Mucosa of stomach (tissue), 1 donor: ENCODE measurements at regions not wholly inside any gene's neighbourhood (a gene's known extent, or its start where the extent isn't known, plus 50 kb on each side); places are given as distances from the start of the nearest gene placed in this dataset.

Experiments used
- H3K27me3 ChIP-seq: one replicate; pipeline ENCODE4 v1.7.0; 2013; ENCODE audit warnings: mild to moderate bottlenecking, low read length; ENCODE audit not compliant: control insufficient read depth, insufficient read depth
- H3K36me3 ChIP-seq: one replicate; pipeline ENCODE4 v1.7.0; 2013; ENCODE audit warnings: low read length; ENCODE audit not compliant: control insufficient read depth, insufficient read depth
- H3K4me1 ChIP-seq: one replicate; pipeline ENCODE4 v1.7.0; 2013; ENCODE audit warnings: mild to moderate bottlenecking, low read length; ENCODE audit not compliant: control insufficient read depth, insufficient read depth
- H3K4me3 ChIP-seq: one replicate; pipeline ENCODE4 v1.7.0; 2013; ENCODE audit warnings: low read length
- H3K9ac ChIP-seq: one replicate; pipeline ENCODE4 v1.7.0; 2013; ENCODE audit warnings: mild to moderate bottlenecking, low read length, moderate library complexity
- H3K9me3 ChIP-seq: one replicate; pipeline ENCODE4 v1.7.0; 2013; ENCODE audit warnings: mild to moderate bottlenecking, low read length, moderate library complexity; ENCODE audit not compliant: control insufficient read depth
- donor health status: Pancreatic carcinoma.

DNA sequence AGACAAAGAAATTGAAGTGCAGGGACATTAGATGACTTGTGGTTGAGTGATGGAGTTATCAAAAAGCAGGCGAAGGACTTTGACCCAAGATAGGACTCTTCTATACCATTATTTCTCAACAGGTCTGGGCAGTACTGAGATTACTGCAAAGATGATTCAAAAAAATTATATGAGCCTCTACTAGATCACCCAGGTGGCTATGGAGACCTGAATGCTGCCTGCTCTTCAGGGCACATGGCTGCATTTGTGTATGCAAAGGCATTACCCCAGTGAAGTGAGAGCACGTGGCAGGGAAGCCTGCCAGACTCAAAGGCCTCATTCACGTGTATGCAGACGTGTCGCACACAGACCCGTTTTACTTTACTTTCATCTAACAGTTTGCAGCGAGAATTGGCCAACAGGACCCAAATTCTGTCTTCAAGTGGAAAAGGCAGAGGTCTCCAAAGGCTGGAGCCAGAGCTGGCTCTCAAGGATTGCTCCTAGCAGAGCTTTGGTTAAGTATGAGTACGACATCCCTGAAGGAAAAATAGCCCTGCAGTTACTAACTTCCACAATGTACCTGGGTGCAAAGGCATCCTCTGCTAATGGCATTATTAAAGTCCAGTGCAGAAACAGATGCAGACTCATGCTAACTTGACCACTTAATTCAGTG lies 113.8 kb upstream of the ARMC2 start:
- H3K4me1 ChIP-seq = peaks cover 63% of the 10 kb centered on the region
- no peaks in the 10 kb centered on the region for H3K36me3 ChIP-seq
- no peak overlapping the region for H3K9ac ChIP-seq
- H3K9me3 ChIP-seq = no peaks in the 10 kb centered on the region
- no peaks in the 10 kb centered on the region for H3K27me3 ChIP-seq
- no peak overlapping the region for H3K4me3 ChIP-seq

GRCh38 chr6:108735310-108736001 lies 112.8 kb upstream of the ARMC2 start:
- Histone ChIP-seq H3K4me3 (no peak overlapping the region), H3K36me3 (no peaks in the 10 kb centered on the region), H3K9me3 (no peaks in the 10 kb centered on the region), H3K4me1 (peaks cover 69% of the 10 kb centered on the region), H3K9ac (no peak overlapping the region), H3K27me3 (no peaks in the 10 kb centered on the region)

DNA sequence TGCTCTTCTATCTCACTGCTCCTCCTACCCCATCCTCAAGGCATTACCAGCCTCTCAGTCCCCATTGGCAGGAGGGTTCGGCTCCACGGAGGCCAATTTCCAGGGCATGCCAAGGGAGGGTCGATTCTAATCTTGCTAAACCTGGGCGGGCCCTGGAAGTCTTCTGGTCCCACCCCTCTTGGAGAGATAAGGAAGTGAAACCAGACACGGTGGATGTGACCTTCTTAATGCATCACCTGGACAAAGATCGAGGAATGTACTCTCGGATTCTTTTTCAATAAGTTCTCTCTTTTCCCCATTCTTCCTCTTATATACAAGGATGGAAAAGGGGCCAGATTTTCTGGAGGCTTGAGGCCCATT lies 112.2 kb upstream of the ARMC2 start:
- Histone ChIP-seq H3K36me3 (no peaks in the 10 kb centered on the region), H3K4me1 (peaks cover 65% of the 10 kb centered on the region), H3K9me3 (no peaks in the 10 kb centered on the region), H3K4me3 (no peak overlapping the region), H3K27me3 (no peaks in the 10 kb centered on the region), H3K9ac (no peak overlapping the region)

GRCh38 chr6:108736832-108737231 lies 111.4 kb upstream of the ARMC2 start:
- no peak overlapping the region for H3K9ac ChIP-seq
- H3K4me1 ChIP-seq = peaks cover 64% of the 10 kb centered on the region
- no peaks in the 10 kb centered on the region for H3K36me3 ChIP-seq
- H3K9me3 ChIP-seq = no peaks in the 10 kb centered on the region
- H3K27me3 ChIP-seq = no peaks in the 10 kb centered on the region
- no peak overlapping the region for H3K4me3 ChIP-seq

- Histone ChIP-seq H3K9ac (no peak overlapping the region), H3K4me1 (peaks cover 62% of the 10 kb centered on the region), H3K27me3 (no peaks in the 10 kb centered on the region), H3K4me3 (no peak overlapping the region), H3K9me3 (no peaks in the 10 kb centered on the region), H3K36me3 (no peaks in the 10 kb centered on the region)
Observed at GRCh38 chr6:108737594-108738546, 110.4 kb upstream of the ARMC2 start.

- Histone ChIP-seq H3K4me3 (no peak overlapping the region), H3K9me3 (no peaks in the 10 kb centered on the region), H3K9ac (no peak overlapping the region), H3K36me3 (no peaks in the 10 kb centered on the region), H3K27me3 (no peaks in the 10 kb centered on the region), H3K4me1 (peaks cover 52% of the 10 kb centered on the region)
Observed at GRCh38 chr6:108738684-108739416, 109.4 kb upstream of the ARMC2 start.

DNA sequence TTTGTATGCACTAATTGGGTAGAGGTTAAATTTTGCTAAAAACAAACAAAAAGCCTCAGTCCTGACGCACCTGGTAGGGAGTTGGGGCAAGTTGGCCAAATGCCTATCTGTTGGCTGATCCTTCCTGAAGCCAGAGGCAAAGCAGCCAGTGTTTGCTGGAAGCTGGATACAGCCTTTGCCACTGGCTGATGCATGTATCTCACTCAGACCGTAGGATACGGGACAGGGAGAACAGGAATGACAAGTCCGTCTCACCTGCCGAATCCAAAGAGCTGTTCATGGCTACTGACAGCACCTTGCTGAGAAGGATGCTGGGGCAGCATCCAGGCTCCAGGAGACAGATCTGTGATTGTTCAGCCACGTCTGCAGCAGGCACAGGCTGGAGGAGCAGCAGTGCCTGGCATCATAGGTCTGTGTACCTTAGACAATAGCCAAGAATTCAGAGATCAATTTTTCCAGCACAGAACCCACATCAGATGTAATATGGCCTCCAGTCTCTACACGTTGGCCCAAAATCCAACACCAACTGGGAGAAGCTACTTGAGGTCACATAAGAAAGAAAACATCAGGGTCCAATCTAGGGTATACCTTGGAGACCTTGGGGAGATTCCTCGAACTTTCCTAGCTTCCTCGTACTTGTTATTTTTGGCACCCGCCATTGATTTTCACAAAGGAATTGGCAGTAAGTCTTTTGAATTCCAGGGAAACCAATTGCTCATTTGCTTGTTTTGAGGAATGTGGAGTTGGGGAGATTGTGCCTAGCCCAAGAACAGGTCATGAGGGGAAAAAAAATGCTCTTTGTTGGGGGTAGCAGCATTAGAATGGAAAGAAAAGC lies 108.5 kb upstream of the ARMC2 start:
- no peak overlapping the region for H3K4me3 ChIP-seq
- H3K36me3 ChIP-seq = no peaks in the 10 kb centered on the region
- no peaks in the 10 kb centered on the region for H3K27me3 ChIP-seq
- peaks cover 43% of the 10 kb centered on the region for H3K4me1 ChIP-seq
- no peak overlapping the region for H3K9ac ChIP-seq
- no peaks in the 10 kb centered on the region for H3K9me3 ChIP-seq

- Histone ChIP-seq H3K9me3 (no peaks in the 10 kb centered on the region), H3K36me3 (no peaks in the 10 kb centered on the region), H3K4me1 (peaks cover 34% of the 10 kb centered on the region), H3K9ac (no peak overlapping the region), H3K27me3 (no peaks in the 10 kb centered on the region), H3K4me3 (no peak overlapping the region)
Observed at GRCh38 chr6:108741331-108741989, 106.8 kb upstream of the ARMC2 start.

GRCh38 chr6:108742041-108742440 lies 106.2 kb upstream of the ARMC2 start:
- Histone ChIP-seq H3K27me3 (no peaks in the 10 kb centered on the region), H3K9ac (no peak overlapping the region), H3K4me3 (no peak overlapping the region), H3K36me3 (no peaks in the 10 kb centered on the region), H3K4me1 (peaks cover 38% of the 10 kb centered on the region), H3K9me3 (no peaks in the 10 kb centered on the region)

DNA sequence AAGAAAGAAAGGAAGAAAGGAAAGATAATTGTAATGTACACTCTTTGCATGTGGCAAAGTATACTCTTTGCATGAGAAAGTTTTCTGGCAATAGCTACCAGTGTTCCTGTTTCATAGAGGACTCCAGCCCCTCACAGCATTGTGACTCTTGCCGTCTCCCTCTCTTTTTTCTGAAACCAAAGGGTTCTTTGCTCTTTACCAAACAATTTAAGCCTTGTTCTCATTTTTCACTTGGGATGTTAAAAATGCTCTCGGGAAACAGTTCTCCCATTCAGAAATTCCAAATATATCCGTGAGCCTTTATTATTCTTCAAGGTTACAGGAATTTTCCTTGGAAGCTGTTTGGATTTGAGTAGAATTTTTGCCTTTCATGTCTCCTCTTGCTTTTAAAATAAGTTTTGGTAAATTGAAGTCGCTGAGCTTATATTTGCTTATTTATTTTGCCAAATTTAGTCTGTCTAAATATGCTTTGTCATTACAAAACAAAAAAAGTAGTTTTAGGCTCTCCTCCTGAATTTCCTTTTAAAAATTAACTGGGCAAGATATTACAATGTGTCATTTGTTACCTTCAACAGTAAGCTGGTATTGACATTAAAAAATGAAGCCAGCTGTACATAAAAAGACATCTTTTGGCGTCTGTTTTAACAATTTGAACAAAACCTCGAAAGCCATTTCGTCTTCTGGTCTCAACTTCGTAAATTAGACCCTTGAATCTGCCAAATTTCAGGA lies 103.8 kb upstream of the ARMC2 start:
- no peaks in the 10 kb centered on the region for H3K36me3 ChIP-seq
- no peaks in the 10 kb centered on the region for H3K27me3 ChIP-seq
- no peaks in the 10 kb centered on the region for H3K9me3 ChIP-seq
- no peak overlapping the region for H3K9ac ChIP-seq
- no peak overlapping the region for H3K4me3 ChIP-seq
- H3K4me1 ChIP-seq = peaks cover 30% of the 10 kb centered on the region
